Endodermal cell (in vitro differentiated cells): ENCODE measurements at regions not wholly inside any gene's neighbourhood (a gene's known extent, or its start where the extent isn't known, plus 50 kb on each side); places are given as distances from the start of the nearest gene placed in this dataset.

Source experiments
- DNase-seq: peaks from one replicate; pipeline ENCODE4 v3.0.0-alpha.2; 2017
- H3K27ac ChIP-seq: 2 replicates; pipeline ENCODE4 v1.5.1; 2013; ENCODE audit warnings: mild to moderate bottlenecking, low read depth, low read length, moderate library complexity
- H3K27me3 ChIP-seq: 2 replicates; pipeline ENCODE4 v1.6.1; 2013; ENCODE audit warnings: mild to moderate bottlenecking, low read length, moderate library complexity; ENCODE audit not compliant: insufficient read depth, control insufficient read depth, poor library complexity, severe bottlenecking
- H3K36me3 ChIP-seq: 2 replicates; pipeline ENCODE4 v1.7.0; 2013; ENCODE audit warnings: mild to moderate bottlenecking, low read length, moderate library complexity; ENCODE audit not compliant: control insufficient read depth, insufficient read depth
- H3K4me1 ChIP-seq: one replicate; pipeline ENCODE4 v1.7.0; 2013; ENCODE audit warnings: low read length; ENCODE audit not compliant: control insufficient read depth, insufficient read depth
- H3K4me3 ChIP-seq: 2 replicates; pipeline ENCODE4 v1.5.1; 2013; ENCODE audit warnings: mild to moderate bottlenecking, low read length, moderate library complexity
- H3K9ac ChIP-seq: 2 replicates; pipeline ENCODE4 v1.6.1; 2013; ENCODE audit warnings: mild to moderate bottlenecking, low read length, moderate library complexity; ENCODE audit not compliant: poor library complexity, severe bottlenecking; ENCODE audit errors: extremely low read depth
- H3K9me3 ChIP-seq: 2 replicates; pipeline ENCODE4 v1.6.1; 2013; ENCODE audit warnings: mild to moderate bottlenecking, low read length, moderate library complexity; ENCODE audit not compliant: control insufficient read depth
- H3K27ac Mint-ChIP-seq: 2 replicates; pipeline ENCODE4 v1.8.0; 2020; ENCODE audit warnings: mixed read lengths
- H3K27me3 Mint-ChIP-seq: 2 replicates; pipeline ENCODE4 v1.8.0; 2021; ENCODE audit warnings: mild to moderate bottlenecking, mixed read lengths; ENCODE audit not compliant: insufficient read depth
- H3K36me3 Mint-ChIP-seq: 2 replicates; pipeline ENCODE4 v1.8.0; 2020; ENCODE audit warnings: low read depth, mixed read lengths
- H3K4me1 Mint-ChIP-seq: 2 replicates; pipeline ENCODE4 v1.8.0; 2020; ENCODE audit warnings: mixed read lengths
- H3K4me3 Mint-ChIP-seq: 2 replicates; pipeline ENCODE4 v1.8.0; 2020; ENCODE audit warnings: mild to moderate bottlenecking, moderate library complexity, mixed read lengths
- H3K9me3 Mint-ChIP-seq: 2 replicates; pipeline ENCODE4 v1.8.0; 2020; ENCODE audit warnings: mild to moderate bottlenecking, mixed read lengths
- WGBS, 2 experiments: methylation state at CpG; one replicate each; pipeline versions ENCODE4 v1.1.5 to v1.1.7; 2013; ENCODE audit warnings: missing lambda C conversion rate in 2 of 2, mixed read lengths in 1 of 2; ENCODE audit not compliant: insufficient coverage in 1 of 2, insufficient read length in 1 of 2; 5-methylcytosine and 5-hydroxymethylcytosine counted together
- TF ChIP-seq, protein P1 (sequence below): fragments of 200-600 bp; sonication (generic); conservative IDR thresholded peaks from 2 replicates; pipeline ENCODE4 v1.5.0; 2021; ENCODE audit warnings: antibody characterized with exemption, mild to moderate bottlenecking

GRCh38 chr5:89299998-89300397 is 417.0 kb upstream of the MEF2C start:
- no peak overlapping the region for H3K27ac Mint-ChIP-seq
- H3K4me3 Mint-ChIP-seq: no peak overlapping the region

DNA sequence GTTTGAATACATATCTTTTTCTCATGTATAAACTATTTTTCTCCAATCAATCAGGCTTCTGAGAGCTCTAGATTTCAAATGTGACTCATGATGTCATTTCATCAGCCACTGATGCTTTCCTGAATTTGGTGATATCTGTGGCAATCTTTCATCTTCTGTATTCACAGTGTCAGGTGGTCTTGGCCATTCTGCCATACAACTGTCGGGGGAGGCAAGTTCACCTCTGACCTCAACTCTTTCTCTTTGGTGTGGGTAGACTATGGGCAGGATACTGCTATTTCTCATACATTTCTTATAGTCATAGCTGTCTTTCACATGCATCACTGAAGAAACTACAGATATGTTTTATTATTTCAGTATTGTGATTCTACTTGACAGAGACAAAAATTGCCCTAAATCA is 414.1 kb upstream of the MEF2C start:
- no peaks in the 10 kb centered on the region for H3K27me3 ChIP-seq
- no peaks in the 10 kb centered on the region for H3K36me3 ChIP-seq
- no peaks in the 10 kb centered on the region for H3K27me3 Mint-ChIP-seq
- no peak for DNase-seq
- TF ChIP-seq, protein P1, sequence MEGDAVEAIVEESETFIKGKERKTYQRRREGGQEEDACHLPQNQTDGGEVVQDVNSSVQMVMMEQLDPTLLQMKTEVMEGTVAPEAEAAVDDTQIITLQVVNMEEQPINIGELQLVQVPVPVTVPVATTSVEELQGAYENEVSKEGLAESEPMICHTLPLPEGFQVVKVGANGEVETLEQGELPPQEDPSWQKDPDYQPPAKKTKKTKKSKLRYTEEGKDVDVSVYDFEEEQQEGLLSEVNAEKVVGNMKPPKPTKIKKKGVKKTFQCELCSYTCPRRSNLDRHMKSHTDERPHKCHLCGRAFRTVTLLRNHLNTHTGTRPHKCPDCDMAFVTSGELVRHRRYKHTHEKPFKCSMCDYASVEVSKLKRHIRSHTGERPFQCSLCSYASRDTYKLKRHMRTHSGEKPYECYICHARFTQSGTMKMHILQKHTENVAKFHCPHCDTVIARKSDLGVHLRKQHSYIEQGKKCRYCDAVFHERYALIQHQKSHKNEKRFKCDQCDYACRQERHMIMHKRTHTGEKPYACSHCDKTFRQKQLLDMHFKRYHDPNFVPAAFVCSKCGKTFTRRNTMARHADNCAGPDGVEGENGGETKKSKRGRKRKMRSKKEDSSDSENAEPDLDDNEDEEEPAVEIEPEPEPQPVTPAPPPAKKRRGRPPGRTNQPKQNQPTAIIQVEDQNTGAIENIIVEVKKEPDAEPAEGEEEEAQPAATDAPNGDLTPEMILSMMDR: no peak
- peaks cover 5% of the 10 kb centered on the region for H3K4me1 Mint-ChIP-seq
- H3K9me3 Mint-ChIP-seq: no peaks in the 10 kb centered on the region
- no peaks in the 10 kb centered on the region for H3K36me3 Mint-ChIP-seq
- no peak overlapping the region for H3K4me3 ChIP-seq
- H3K4me3 Mint-ChIP-seq: no peak overlapping the region
- peaks cover 4% of the 10 kb centered on the region for H3K4me1 ChIP-seq
- H3K27ac ChIP-seq: no peak overlapping the region
- 100% methylated on average over 1 of the region's 1 CpG; no CpG with 5 or more reads in 1 of the 2 experiments for WGBS, 2 experiments
- H3K9me3 ChIP-seq: no peaks in the 10 kb centered on the region
- no peak overlapping the region for H3K9ac ChIP-seq
- H3K27ac Mint-ChIP-seq: no peak overlapping the region

More at GRCh38 chr5:89299998-89300397, 417.0 kb upstream of the MEF2C start:
- Histone ChIP-seq H3K9me3 (no peaks in the 10 kb centered on the region), H3K36me3 (no peaks in the 10 kb centered on the region), H3K27me3 (no peaks in the 10 kb centered on the region), H3K27ac (no peak overlapping the region), H3K9ac (no peak overlapping the region), H3K4me1 (no peaks in the 10 kb centered on the region), H3K4me3 (no peak overlapping the region)
- 88% methylated on average over 1 of the region's 2 CpGs; no CpG with 5 or more reads in 1 of the 2 experiments for WGBS, 2 experiments
- no peak for DNase-seq
- H3K4me1 Mint-ChIP-seq: peaks cover 3% of the 10 kb centered on the region
- TF ChIP-seq, protein P1: no peak
- H3K36me3 Mint-ChIP-seq: no peaks in the 10 kb centered on the region
- no peaks in the 10 kb centered on the region for H3K27me3 Mint-ChIP-seq
- H3K9me3 Mint-ChIP-seq: no peaks in the 10 kb centered on the region

- Histone ChIP-seq H3K4me1 (peaks cover 7% of the 10 kb centered on the region), H3K36me3 (no peaks in the 10 kb centered on the region), H3K9ac (no peak overlapping the region), H3K4me3 (no peak overlapping the region), H3K27ac (no peak overlapping the region), H3K9me3 (no peaks in the 10 kb centered on the region), H3K27me3 (no peaks in the 10 kb centered on the region)
- Mint-ChIP-seq H3K36me3 (no peaks in the 10 kb centered on the region), H3K4me1 (peaks cover 28% of the 10 kb centered on the region), H3K27me3 (no peaks in the 10 kb centered on the region), H3K4me3 (no peak overlapping the region), H3K9me3 (no peaks in the 10 kb centered on the region), H3K27ac (no peak overlapping the region)
- 86% methylated on average over 2 of the region's 2 CpGs; no CpG with 5 or more reads in 1 of the 2 experiments for WGBS, 2 experiments
- TF ChIP-seq, protein P1: no peak
- no peak for DNase-seq
These were observed 410.8 kb upstream of the MEF2C start for GRCh38 chr5:89293810-89294209.
